Pancreas (tissue), 10 donors: ENCODE measurements at regions not wholly inside any gene's neighbourhood (a gene's known extent, or its start where the extent isn't known, plus 50 kb on each side); places are given as distances from the start of the nearest gene placed in this dataset.

ENCODE experiments used
- ATAC-seq, 4 donors: fragments of 200-7000 bp; cut with Tn5 transposase; one replicate each; pipeline versions ENCODE4 v1.8.0 to v1.9.1; 2020; ENCODE audit warnings: mild to moderate bottlenecking in 4 of 4, moderate library complexity in 4 of 4
- DNase-seq, 6 donors: peaks; one replicate each; pipeline ENCODE4 v3.0.0-alpha.2; 2020
- FAIRE-seq: peaks from 2 replicates; lab custom pipeline; 2012; peaks lifted over from hg19 to GRCh38; lab: Jason Lieb, UNC
- H3K27ac ChIP-seq, 4 donors: fragments of 200-600 bp; sonication (generic); 1 replicate in 3 of 4; 2 replicates in 1 of 4; pipeline versions ENCODE4 v1.5.0 to v1.8.0; 2020
- H3K27me3 ChIP-seq, 4 donors: fragments of 200-600 bp; one replicate each; pipeline ENCODE4 v1.8.0; 2021
- H3K36me3 ChIP-seq, 3 donors: fragments of 200-600 bp; sonication (generic) in 1 of 3; one replicate each; pipeline versions ENCODE4 v1.5.0 to v1.8.0; 2020 to 2021
- H3K4me1 ChIP-seq, 3 donors: fragments of 200-600 bp; one replicate each; pipeline ENCODE4 v1.8.0; 2021
- H3K4me3 ChIP-seq, 4 donors: fragments of 200-600 bp; sonication (generic) in 2 of 4; one replicate each; pipeline versions ENCODE4 v1.5.0 to v1.8.0; 2020 to 2021
- H3K9me3 ChIP-seq, 4 donors: fragments of 200-600 bp; one replicate each; pipeline ENCODE4 v1.8.0; 2021
- WGBS, 2 donors: extraction: QIAGEN DNeasy Blood & Tissue Kit; methylation state at CpG; one replicate each; pipeline ENCODE4 v1.1.7; 2013; 5-methylcytosine and 5-hydroxymethylcytosine counted together
- intact Hi-C, 3 donors: fragments of 100-400 bp; cut with DNase I; formaldehyde crosslinking; loops; one replicate each; pipeline versions ENCODE4 v1.11.1 to v1.14.2; 2022
- TF ChIP-seq, protein P1 (sequence below), 4 donors: fragments of 200-600 bp; sonication (generic) in 3 of 4; IDR thresholded peaks; one replicate each; pipeline versions ENCODE4 v1.5.0 to v1.8.0; 2021; ENCODE audit warnings: antibody characterized with exemption in 4 of 4
- donor health status: healthy with polysubstance abuse.
- donor health status: DM: no; HTN: no; CAD: no; lungs with moderate emphysema.
- donor health status: DM: no; HTN: no; CAD: no.
- donor health status: control.
- donor health status: control.
- donor health status: Bipolar disorder and iron deficiency.
- donor health status: DM: yes; HTN: yes; CAD: no.
- donor health status: DM: no; HTN: no; CAD: no.
- donor health status: DM: no; HTN: no; CAD: no.
- donor health status: DM: yes; HTN: yes; CAD: no.

DNA sequence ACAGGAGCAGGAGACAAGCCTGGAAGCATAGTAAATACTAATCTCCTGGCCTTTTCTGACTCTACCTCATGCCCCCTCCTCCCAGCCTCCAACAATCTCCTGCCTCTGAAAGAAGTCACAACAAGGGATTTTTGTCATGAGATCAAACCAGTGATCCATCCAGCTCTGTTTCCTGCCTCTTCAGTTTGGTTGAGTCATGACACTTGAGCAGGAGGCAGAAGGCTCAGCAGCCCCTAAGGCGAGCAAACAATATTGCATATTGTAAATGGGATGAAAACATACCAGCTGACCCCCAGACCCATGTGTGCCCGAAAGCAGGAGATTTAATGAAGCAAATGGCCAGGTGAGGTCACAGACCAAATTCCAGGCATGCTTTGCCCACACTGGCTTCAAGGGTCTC, 272.8 kb downstream of the GAS1 start:
- no peak for ATAC-seq
- Histone ChIP-seq H3K36me3 (no peaks in the 10 kb centered on the region), H3K27me3 (no peaks in the 10 kb centered on the region), H3K4me3 (no peak overlapping the region), H3K9me3 (no peaks in the 10 kb centered on the region), H3K4me1 (no peaks in the 10 kb centered on the region), H3K27ac (no peak overlapping the region)
- no peak for DNase-seq
- intact Hi-C loops = no loop called here
- TF ChIP-seq, protein P1, sequence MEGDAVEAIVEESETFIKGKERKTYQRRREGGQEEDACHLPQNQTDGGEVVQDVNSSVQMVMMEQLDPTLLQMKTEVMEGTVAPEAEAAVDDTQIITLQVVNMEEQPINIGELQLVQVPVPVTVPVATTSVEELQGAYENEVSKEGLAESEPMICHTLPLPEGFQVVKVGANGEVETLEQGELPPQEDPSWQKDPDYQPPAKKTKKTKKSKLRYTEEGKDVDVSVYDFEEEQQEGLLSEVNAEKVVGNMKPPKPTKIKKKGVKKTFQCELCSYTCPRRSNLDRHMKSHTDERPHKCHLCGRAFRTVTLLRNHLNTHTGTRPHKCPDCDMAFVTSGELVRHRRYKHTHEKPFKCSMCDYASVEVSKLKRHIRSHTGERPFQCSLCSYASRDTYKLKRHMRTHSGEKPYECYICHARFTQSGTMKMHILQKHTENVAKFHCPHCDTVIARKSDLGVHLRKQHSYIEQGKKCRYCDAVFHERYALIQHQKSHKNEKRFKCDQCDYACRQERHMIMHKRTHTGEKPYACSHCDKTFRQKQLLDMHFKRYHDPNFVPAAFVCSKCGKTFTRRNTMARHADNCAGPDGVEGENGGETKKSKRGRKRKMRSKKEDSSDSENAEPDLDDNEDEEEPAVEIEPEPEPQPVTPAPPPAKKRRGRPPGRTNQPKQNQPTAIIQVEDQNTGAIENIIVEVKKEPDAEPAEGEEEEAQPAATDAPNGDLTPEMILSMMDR (IDR thresholded peaks at IDR 0.05) = no peak
- WGBS, 2 donors = 63 to 91% methylated on average over 2 of the region's 2 CpGs
- FAIRE-seq = no peak

- FAIRE-seq = no peak
- Histone ChIP-seq H3K36me3 (no peaks in the 10 kb centered on the region), H3K4me3 (no peak overlapping the region), H3K9me3 (no peaks in the 10 kb centered on the region), H3K4me1 (no peaks in the 10 kb centered on the region), H3K27ac (no peak overlapping the region), H3K27me3 (no peaks in the 10 kb centered on the region)
- no peak for DNase-seq
- intact Hi-C loops = no loop called here
- 87 to 94% methylated on average over 2 of the region's 2 CpGs for WGBS, 2 donors
- ATAC-seq = no peak
- TF ChIP-seq, protein P1 (IDR thresholded peaks at IDR 0.05) = no peak
These were observed 274.3 kb downstream of the GAS1 start for GRCh38 chr9:86672966-86673365.

DNA sequence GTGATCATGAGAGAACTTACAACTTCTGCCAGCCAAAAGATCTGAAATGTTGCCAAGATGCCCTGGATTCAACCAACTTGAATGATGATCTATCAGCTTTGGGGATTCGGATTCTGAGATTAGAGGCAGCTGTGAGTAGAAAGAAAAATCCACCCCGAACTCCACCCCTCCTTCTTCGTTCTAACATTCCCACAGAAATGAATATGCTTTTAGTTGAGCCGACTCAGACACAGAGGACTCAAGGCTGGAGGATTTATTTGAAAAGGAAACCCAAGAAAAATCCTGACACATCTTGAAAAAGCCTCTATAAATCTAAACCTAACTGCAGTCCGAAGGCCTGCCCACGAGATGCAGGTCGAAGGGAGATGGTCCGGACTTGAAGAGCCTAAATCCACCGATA, 275.0 kb downstream of the GAS1 start:
- ATAC-seq (no peak), DNase-seq (no peak), FAIRE-seq (no peak)
- no peaks in the 10 kb centered on the region for H3K4me1 ChIP-seq
- intact Hi-C loops = no loop called here
- H3K36me3 ChIP-seq = no peaks in the 10 kb centered on the region
- no peak overlapping the region for H3K27ac ChIP-seq
- WGBS, 2 donors = 82 to 84% methylated on average over 9 of the region's 9 CpGs
- no peak overlapping the region for H3K4me3 ChIP-seq
- H3K27me3 ChIP-seq = no peaks in the 10 kb centered on the region
- TF ChIP-seq, protein P1 (IDR thresholded peaks at IDR 0.05) = no peak
- H3K9me3 ChIP-seq = no peaks in the 10 kb centered on the region

DNA sequence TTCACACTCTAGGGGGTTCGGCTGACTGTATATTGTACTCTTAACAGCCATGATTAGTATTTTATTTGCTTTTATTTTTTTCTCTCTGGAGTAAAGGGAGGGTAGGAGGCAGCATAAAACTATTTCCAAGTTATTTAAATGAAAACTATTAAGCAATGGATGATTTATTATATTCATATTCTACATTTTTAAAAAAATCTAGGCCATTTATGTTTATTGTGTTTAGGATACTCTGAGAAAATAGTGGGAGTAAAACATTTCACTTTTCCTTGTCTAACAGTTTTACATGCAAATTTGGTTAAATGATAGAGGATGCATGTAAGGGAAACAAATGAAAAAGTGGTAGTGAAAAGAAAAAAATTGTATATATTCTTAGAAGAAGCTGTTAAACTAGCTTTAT, 276.3 kb downstream of the GAS1 start:
- FAIRE-seq (no peak), ATAC-seq (no peak), DNase-seq (no peak)
- Histone ChIP-seq H3K27me3 (no peaks in the 10 kb centered on the region), H3K4me1 (no peaks in the 10 kb centered on the region), H3K4me3 (no peak overlapping the region), H3K27ac (no peak overlapping the region), H3K36me3 (no peaks in the 10 kb centered on the region), H3K9me3 (no peaks in the 10 kb centered on the region)
- WGBS, 2 donors = 85 to 89% methylated on average over 1 of the region's 1 CpG
- intact Hi-C loops = no loop called here
- TF ChIP-seq, protein P1 (IDR thresholded peaks at IDR 0.05) = no peak

DNA sequence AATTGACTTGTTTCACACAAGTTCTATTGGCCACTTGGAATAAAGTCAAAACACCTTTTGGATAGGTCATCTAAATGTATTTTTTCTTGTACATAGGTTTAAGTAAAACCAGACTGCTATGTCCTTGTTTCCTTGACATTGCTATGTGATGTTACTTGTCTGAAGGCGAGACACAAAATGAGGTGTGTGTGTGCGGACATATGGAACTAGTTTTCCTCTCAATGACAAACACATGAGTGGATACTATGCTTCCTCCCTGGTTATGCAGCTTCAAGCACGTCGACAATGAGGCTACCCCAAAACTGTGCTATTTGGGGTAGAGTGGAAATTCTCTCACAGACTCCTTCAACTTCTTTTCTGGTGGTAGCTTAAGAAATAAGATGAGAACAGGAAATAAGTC, 276.8 kb downstream of the GAS1 start:
- no peak for ATAC-seq
- TF ChIP-seq, protein P1 (IDR thresholded peaks at IDR 0.05) = no peak

More for the DNA sequence above, 276.8 kb downstream of the GAS1 start:
- no peak overlapping the region for H3K27ac ChIP-seq
- no peaks in the 10 kb centered on the region for H3K36me3 ChIP-seq
- no peak for DNase-seq
- intact Hi-C loops = no loop called here
- H3K27me3 ChIP-seq = no peaks in the 10 kb centered on the region
- WGBS, 2 donors = 91 to 99% methylated on average over 4 of the region's 4 CpGs
- H3K4me1 ChIP-seq = no peaks in the 10 kb centered on the region
- H3K9me3 ChIP-seq = no peaks in the 10 kb centered on the region
- no peak overlapping the region for H3K4me3 ChIP-seq
- no peak for FAIRE-seq
